Esophagus (tissue), 2 donors: ENCODE measurements at regions not wholly inside any gene's neighbourhood (a gene's known extent, or its start where the extent isn't known, plus 50 kb on each side); places are given as distances from the start of the nearest gene placed in this dataset.

Experiments used
- H3K27ac ChIP-seq, 2 donors: one replicate each; pipeline ENCODE4 v1.5.1; 2013; ENCODE audit warnings: low read depth in 2 of 2, mild to moderate bottlenecking in 2 of 2, inconsistent platforms in 1 of 2, low read length in 1 of 2, moderate library complexity in 1 of 2
- H3K27me3 ChIP-seq, 2 donors: one replicate each; pipeline ENCODE4 v1.6.1; 2013; ENCODE audit warnings: low read length in 2 of 2, control low read depth in 1 of 2, mild to moderate bottlenecking in 1 of 2; ENCODE audit not compliant: insufficient read depth in 2 of 2, control insufficient read depth in 1 of 2
- H3K36me3 ChIP-seq, 2 donors: one replicate each; pipeline ENCODE4 v1.6.1; 2013; ENCODE audit warnings: low read length in 1 of 2; ENCODE audit not compliant: control insufficient read depth in 2 of 2, insufficient read depth in 2 of 2
- H3K4me1 ChIP-seq, 2 donors: one replicate each; pipeline ENCODE4 v1.6.1; 2013; ENCODE audit warnings: low read length in 1 of 2; ENCODE audit not compliant: control insufficient read depth in 2 of 2, insufficient read depth in 2 of 2
- H3K4me3 ChIP-seq, 2 donors: one replicate each; pipeline ENCODE4 v1.5.1; 2013; ENCODE audit warnings: low read length in 2 of 2, mild to moderate bottlenecking in 2 of 2, low read depth in 1 of 2, moderate library complexity in 1 of 2
- H3K9me3 ChIP-seq, 2 donors: one replicate each; pipeline ENCODE4 v1.6.1; 2013; ENCODE audit warnings: mild to moderate bottlenecking in 2 of 2, low read depth in 1 of 2, low read length in 1 of 2, moderate library complexity in 1 of 2; ENCODE audit not compliant: control insufficient read depth in 2 of 2, insufficient read depth in 1 of 2
- WGBS, 2 donors: extraction: QIAGEN DNeasy Blood & Tissue Kit; methylation state at CpG; one replicate each; pipeline ENCODE4 v1.1.7; 2013; 5-methylcytosine and 5-hydroxymethylcytosine counted together
- donor health status: healthy with polysubstance abuse.
- donor health status: Bipolar disorder and iron deficiency.

GRCh38 chr1:56278061-56278460, 301.3 kb downstream of the PLPP3 start:
- Histone ChIP-seq H3K27me3 (no peaks in the 10 kb centered on the region), H3K36me3 (no peaks in the 10 kb centered on the region), H3K27ac (no peak overlapping the region), H3K4me1 (no peaks in the 10 kb centered on the region), H3K9me3 (no peaks in the 10 kb centered on the region), H3K4me3 (no peak overlapping the region)
- WGBS, 2 donors = 83 to 89% methylated on average over 3 of the region's 3 CpGs

DNA sequence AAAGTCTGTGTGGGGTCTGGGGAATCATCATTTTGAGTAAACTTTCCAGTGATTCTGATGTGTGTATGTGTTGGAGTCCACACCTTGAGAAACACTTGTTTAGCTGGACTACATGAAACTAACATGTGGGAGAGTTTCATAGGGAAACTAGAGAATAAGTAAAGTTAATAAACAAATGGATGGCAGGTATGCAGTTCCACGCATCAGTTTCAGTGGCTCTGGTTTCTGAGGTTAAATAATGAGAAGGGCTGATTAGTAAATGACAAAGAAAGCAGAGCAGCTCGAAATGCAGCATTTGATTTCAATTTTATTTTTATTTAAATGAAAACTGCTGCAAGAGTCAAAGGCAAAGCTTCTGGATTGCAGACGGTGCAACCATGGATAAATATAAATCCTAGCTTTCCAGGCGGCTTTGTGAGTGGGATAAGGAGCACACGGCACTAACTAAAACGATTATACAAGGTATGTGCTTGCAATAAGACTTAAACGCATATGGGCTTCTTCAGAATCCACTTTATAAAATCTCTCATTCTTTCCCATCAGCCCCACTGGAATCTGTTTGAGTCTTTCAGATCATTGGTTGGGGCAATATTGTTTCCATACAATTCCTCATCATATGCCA, 310.7 kb downstream of the PLPP3 start:
- Histone ChIP-seq H3K4me3 (no peak overlapping the region), H3K4me1 (no peaks in the 10 kb centered on the region), H3K9me3 (no peaks in the 10 kb centered on the region), H3K27ac (no peak overlapping the region), H3K36me3 (no peaks in the 10 kb centered on the region), H3K27me3 (no peaks in the 10 kb centered on the region)
- WGBS, 2 donors = 83 to 90% methylated on average over 7 of the region's 7 CpGs

- WGBS, 2 donors = 78 to 88% methylated on average over 2 of the region's 2 CpGs
- H3K4me1 ChIP-seq = no peaks in the 10 kb centered on the region
- no peaks in the 10 kb centered on the region for H3K36me3 ChIP-seq
- no peak overlapping the region for H3K4me3 ChIP-seq
- no peaks in the 10 kb centered on the region for H3K27me3 ChIP-seq
- no peak overlapping the region for H3K27ac ChIP-seq
- no peaks in the 10 kb centered on the region for H3K9me3 ChIP-seq
Measured at GRCh38 chr1:56267611-56268010, 311.8 kb downstream of the PLPP3 start.

DNA sequence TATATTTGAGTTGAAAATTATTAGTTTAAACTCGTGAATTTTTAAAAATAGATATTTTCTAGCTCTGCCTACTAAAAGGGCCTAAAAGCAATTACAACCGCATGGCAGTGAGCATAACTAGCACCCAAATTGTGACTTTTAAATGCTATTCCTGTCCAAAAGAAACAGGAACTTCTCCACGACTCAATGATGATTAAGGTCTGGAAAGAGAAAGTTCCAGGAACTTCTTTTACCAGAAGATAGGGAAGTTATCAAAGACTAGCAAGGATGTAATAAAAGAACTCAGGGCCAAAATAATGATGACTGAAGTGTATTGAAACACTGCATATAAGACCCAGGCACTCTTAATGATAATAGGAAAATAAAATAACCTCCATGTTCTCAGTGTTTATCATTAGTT, 313.0 kb downstream of the PLPP3 start:
- Histone ChIP-seq H3K4me1 (no peaks in the 10 kb centered on the region), H3K27ac (no peak overlapping the region), H3K36me3 (no peaks in the 10 kb centered on the region), H3K9me3 (no peaks in the 10 kb centered on the region), H3K4me3 (no peak overlapping the region), H3K27me3 (no peaks in the 10 kb centered on the region)
- 74 to 80% methylated on average over 3 of the region's 3 CpGs for WGBS, 2 donors

- H3K27ac ChIP-seq = no peak overlapping the region
- peaks cover 0 to 3% of the 10 kb centered on the region in 2 donors for H3K9me3 ChIP-seq
- no peaks in the 10 kb centered on the region for H3K36me3 ChIP-seq
- H3K27me3 ChIP-seq = no peaks in the 10 kb centered on the region
- H3K4me1 ChIP-seq = no peaks in the 10 kb centered on the region
- no peak overlapping the region for H3K4me3 ChIP-seq
Measured at GRCh38 chr1:56265216-56265615, 314.1 kb downstream of the PLPP3 start.

DNA sequence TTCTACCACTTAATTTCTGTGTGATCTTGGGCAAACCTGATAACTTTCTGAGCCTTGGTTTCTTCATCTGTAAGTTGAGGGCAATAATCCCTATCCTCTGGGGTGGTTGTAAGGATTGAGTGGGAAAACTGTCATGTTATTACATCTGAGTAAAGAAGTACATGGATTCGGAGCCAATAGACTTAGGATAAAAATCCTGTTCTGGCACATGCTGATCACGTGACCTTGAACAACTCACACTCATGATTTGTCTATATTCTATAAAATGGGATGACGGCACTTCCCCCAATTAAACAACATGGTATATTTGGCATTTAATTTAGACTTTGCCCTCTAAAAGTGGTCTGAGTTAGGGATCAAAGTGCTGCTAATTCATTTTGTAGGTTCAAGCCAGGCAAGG, 315.5 kb downstream of the PLPP3 start:
- H3K27ac ChIP-seq = no peak overlapping the region
- H3K36me3 ChIP-seq = no peaks in the 10 kb centered on the region
- no peaks in the 10 kb centered on the region for H3K27me3 ChIP-seq
- H3K9me3 ChIP-seq = peaks cover 0 to 4% of the 10 kb centered on the region in 2 donors
- no peak overlapping the region for H3K4me3 ChIP-seq
- H3K4me1 ChIP-seq = no peaks in the 10 kb centered on the region
- WGBS, 2 donors = 85 to 97% methylated on average over 3 of the region's 3 CpGs

- Histone ChIP-seq H3K27ac (no peak overlapping the region), H3K4me3 (no peak overlapping the region), H3K4me1 (no peaks in the 10 kb centered on the region), H3K36me3 (no peaks in the 10 kb centered on the region), H3K27me3 (no peaks in the 10 kb centered on the region), H3K9me3 (peaks cover 0 to 4% of the 10 kb centered on the region in 2 donors)
- WGBS, 2 donors = 80 to 90% methylated on average over 5 of the region's 5 CpGs
Measured at GRCh38 chr1:56258371-56258770, 321.0 kb downstream of the PLPP3 start.

DNA sequence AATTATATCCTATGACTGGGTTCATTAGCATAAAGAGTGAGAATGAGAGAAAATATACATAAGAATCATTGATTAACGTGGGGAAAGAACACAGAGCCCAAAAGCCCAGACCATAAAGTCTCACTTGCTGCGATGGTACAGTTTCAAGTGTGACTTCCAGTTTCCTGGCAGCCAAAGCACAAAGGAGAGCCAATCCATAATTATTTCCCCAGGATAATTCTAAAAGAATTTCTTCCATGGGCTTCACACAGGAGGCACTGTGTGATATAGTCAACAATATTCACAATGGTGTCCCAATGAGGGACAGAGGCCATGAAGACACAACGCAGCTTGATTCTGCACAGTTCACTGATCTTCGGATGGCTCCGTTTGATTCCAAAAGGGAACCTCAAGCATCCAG, 321.6 kb downstream of the PLPP3 start:
- Histone ChIP-seq H3K27ac (no peak overlapping the region), H3K4me1 (no peaks in the 10 kb centered on the region), H3K4me3 (no peak overlapping the region), H3K9me3 (peaks cover 0 to 4% of the 10 kb centered on the region in 2 donors), H3K27me3 (no peaks in the 10 kb centered on the region), H3K36me3 (no peaks in the 10 kb centered on the region)
- 87 to 89% methylated on average over 5 of the region's 5 CpGs for WGBS, 2 donors

GRCh38 chr1:56256153-56257000, 323.0 kb downstream of the PLPP3 start:
- Histone ChIP-seq H3K4me1 (no peaks in the 10 kb centered on the region), H3K9me3 (peaks cover 0 to 4% of the 10 kb centered on the region in 2 donors), H3K4me3 (no peak overlapping the region), H3K36me3 (no peaks in the 10 kb centered on the region), H3K27ac (no peak overlapping the region), H3K27me3 (no peaks in the 10 kb centered on the region)
- 88% methylated on average over 4 of the region's 4 CpGs for WGBS, 2 donors
